ENCODE measurements at regions not wholly inside any gene's neighbourhood (a gene's known extent, or its start where the extent isn't known, plus 50 kb on each side); places are given as distances from the start of the nearest gene placed in this dataset.

DNA sequence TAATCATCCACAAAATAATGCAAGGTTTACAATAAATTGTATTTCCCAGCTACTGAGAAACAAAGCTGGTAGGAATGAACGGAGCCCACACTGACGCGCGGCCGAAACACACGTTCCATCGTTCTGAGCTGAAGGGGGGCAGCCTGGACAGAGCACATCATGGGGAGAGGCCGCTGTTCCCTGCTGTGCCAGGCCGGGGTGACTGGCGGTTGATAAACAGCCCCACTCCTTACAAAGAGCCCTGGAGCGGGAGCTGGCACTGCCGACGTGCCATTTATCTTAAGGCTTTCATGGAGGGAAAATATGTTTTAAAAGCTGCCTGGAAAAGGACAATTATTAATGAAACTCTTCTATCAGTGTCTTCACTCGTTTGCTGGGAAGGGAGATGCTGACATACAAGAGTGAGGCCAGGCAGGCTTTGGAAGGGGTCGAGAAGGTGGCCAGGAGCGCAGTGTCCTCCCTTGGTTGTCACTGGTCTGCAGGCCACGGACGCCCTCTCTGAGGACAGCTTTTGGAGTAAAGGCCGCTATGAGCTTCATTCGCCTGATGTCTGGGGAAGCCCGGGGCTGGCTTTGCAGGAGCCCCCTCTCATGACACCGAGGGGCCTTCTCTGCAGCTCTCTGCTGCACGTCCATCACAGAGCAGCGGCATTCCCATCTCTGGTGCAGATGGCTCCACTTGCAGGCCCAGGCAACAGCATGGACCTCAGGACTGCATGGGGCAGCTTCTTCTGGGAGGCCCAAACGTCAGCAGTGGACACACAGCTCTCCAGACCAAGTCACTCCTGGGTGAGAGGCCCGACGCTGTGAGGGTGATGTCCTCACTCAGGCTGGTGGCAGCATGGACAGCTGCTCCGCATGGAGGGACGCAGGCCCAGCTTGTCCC, 355.3 kb upstream of the SFSWAP start:
- ChIA-PET POLR2A (no interaction called here), CTCF (no interaction called here)
- TF ChIP-seq, protein P1, sequence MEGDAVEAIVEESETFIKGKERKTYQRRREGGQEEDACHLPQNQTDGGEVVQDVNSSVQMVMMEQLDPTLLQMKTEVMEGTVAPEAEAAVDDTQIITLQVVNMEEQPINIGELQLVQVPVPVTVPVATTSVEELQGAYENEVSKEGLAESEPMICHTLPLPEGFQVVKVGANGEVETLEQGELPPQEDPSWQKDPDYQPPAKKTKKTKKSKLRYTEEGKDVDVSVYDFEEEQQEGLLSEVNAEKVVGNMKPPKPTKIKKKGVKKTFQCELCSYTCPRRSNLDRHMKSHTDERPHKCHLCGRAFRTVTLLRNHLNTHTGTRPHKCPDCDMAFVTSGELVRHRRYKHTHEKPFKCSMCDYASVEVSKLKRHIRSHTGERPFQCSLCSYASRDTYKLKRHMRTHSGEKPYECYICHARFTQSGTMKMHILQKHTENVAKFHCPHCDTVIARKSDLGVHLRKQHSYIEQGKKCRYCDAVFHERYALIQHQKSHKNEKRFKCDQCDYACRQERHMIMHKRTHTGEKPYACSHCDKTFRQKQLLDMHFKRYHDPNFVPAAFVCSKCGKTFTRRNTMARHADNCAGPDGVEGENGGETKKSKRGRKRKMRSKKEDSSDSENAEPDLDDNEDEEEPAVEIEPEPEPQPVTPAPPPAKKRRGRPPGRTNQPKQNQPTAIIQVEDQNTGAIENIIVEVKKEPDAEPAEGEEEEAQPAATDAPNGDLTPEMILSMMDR (IDR thresholded peaks at IDR 0.05): no peak
- no peak overlapping the region for H3K4me3 ChIP-seq (ENCODE audit: low read length)
- H3K27ac Mint-ChIP-seq: no peak overlapping the region
- H3K27ac ChIP-seq (ENCODE audit: low read depth in 1 of 2, low read length in 2 of 2): no peak overlapping the region
- H3K27me3 ChIP-seq (ENCODE audit: control insufficient read depth in 1 of 2, insufficient read depth in 2 of 2, low read length in 2 of 2): peaks cover 0 to 5% of the 10 kb centered on the region in 2 experiments
- DNase-seq: no peak
- peaks cover 0 to 6% of the 10 kb centered on the region in 2 experiments for H3K9me3 ChIP-seq (ENCODE audit: control insufficient read depth in 1 of 2, insufficient read depth in 1 of 2, low read length in 2 of 2)
- no peaks in the 10 kb centered on the region for H3K4me1 Mint-ChIP-seq (ENCODE audit: low read depth)
- H3K4me1 ChIP-seq (ENCODE audit: insufficient read depth, low read length): no peaks in the 10 kb centered on the region
- no peaks in the 10 kb centered on the region for H3K9me3 Mint-ChIP-seq
- H3K4me3 Mint-ChIP-seq: no peak overlapping the region
- no peaks in the 10 kb centered on the region for H3K36me3 Mint-ChIP-seq (ENCODE audit: low read depth)
- no peaks in the 10 kb centered on the region for H3K36me3 ChIP-seq (ENCODE audit: insufficient read depth, low read length)
- H3K27me3 Mint-ChIP-seq: peaks cover 31% of the 10 kb centered on the region
- no peak for ATAC-seq (ENCODE audit: poor library complexity)
- intact Hi-C loops (cut with DNase I, micrococcal nuclease): no loop called here

DNA sequence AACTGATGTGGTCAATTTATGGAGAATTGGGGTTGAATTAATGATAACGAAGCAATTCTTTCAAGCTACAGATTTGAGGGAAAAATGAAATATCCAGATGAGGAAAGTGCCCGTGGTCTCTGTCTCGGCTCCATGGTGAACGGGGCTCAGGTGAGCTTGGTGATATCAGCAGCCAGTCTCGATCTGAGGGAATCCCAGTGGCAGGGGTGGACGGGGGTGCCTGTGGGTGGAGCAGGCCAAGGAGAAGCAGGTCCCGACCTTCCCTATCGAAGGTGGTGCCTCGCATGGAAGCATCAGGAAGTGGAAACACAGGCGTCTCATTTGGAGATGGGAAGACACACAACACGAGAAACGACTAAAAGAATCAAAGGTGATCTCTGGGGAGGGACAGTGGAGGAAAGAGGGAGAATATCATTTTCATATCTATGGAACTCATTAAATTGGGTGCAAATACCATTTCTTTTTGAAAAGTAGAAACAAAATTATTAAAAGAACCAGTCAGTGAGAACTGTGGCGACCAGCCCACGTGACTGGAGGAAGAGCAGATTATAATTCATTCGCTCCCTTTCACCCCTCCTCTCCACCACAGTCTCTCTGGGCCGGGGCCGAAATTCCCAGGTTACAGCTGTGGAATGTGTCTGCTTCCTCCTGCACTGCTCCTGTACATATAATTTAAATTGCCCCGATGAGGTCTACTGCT, 354.3 kb upstream of the SFSWAP start:
- Mint-ChIP-seq H3K27ac (no peak overlapping the region), H3K4me3 (no peak overlapping the region), H3K36me3 (ENCODE audit: low read depth) (no peaks in the 10 kb centered on the region), H3K27me3 (peaks cover 31% of the 10 kb centered on the region), H3K9me3 (no peaks in the 10 kb centered on the region), H3K4me1 (ENCODE audit: low read depth) (no peaks in the 10 kb centered on the region)
- intact Hi-C loops (cut with DNase I, micrococcal nuclease): no loop called here
- H3K27me3 ChIP-seq (ENCODE audit: control insufficient read depth in 1 of 2, insufficient read depth in 2 of 2, low read length in 2 of 2): peaks cover 0 to 5% of the 10 kb centered on the region in 2 experiments
- TF ChIP-seq, protein P1 (IDR thresholded peaks at IDR 0.05): no peak
- H3K4me1 ChIP-seq (ENCODE audit: insufficient read depth, low read length): no peaks in the 10 kb centered on the region
- ChIA-PET CTCF (no interaction called here), POLR2A (no interaction called here)
- no peak overlapping the region for H3K27ac ChIP-seq (ENCODE audit: low read depth in 1 of 2, low read length in 2 of 2)
- ATAC-seq (ENCODE audit: poor library complexity) (no peak), DNase-seq (no peak)
- H3K36me3 ChIP-seq (ENCODE audit: insufficient read depth, low read length): no peaks in the 10 kb centered on the region
- peaks cover 0 to 6% of the 10 kb centered on the region in 2 experiments for H3K9me3 ChIP-seq (ENCODE audit: control insufficient read depth in 1 of 2, insufficient read depth in 1 of 2, low read length in 2 of 2)
- H3K4me3 ChIP-seq (ENCODE audit: low read length): no peak overlapping the region

DNA sequence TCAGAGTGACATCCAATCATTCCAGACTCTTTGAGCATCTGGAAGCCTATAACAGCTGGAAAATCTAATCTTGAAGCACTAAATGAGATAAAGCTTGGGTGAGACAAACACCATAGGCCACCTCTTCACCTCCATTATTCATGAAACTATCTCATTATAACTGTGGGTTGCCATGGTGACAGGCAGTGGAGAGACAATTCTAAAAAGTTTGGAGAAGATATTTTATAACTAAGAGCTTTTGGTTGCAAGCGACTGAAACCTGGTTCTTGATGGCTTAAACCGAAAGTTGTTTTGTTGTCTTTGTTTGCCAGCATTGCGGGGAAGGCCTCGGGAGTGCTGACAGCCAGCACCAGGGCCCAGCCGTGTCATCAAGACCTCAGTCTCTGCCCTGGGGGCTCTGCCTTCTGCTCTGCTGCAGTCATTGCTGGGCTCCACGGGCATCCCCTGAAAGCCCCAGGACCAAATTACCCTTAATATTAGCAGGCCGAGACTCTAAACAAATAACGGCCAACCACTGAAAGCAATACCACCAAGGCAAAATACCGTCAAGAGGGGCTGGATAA, 353.6 kb upstream of the SFSWAP start:
- Histone ChIP-seq H3K36me3 (ENCODE audit: insufficient read depth, low read length) (no peaks in the 10 kb centered on the region), H3K27me3 (ENCODE audit: control insufficient read depth in 1 of 2, insufficient read depth in 2 of 2, low read length in 2 of 2) (peaks cover 0 to 5% of the 10 kb centered on the region in 2 experiments), H3K27ac (ENCODE audit: low read depth in 1 of 2, low read length in 2 of 2) (no peak overlapping the region), H3K9me3 (ENCODE audit: control insufficient read depth in 1 of 2, insufficient read depth in 1 of 2, low read length in 2 of 2) (peaks cover 0 to 6% of the 10 kb centered on the region in 2 experiments), H3K4me1 (ENCODE audit: insufficient read depth, low read length) (no peaks in the 10 kb centered on the region), H3K4me3 (ENCODE audit: low read length) (no peak overlapping the region)
- peaks cover 31% of the 10 kb centered on the region for H3K27me3 Mint-ChIP-seq
- intact Hi-C loops (cut with DNase I, micrococcal nuclease): no loop called here
- H3K4me3 Mint-ChIP-seq: no peak overlapping the region
- ChIA-PET POLR2A (no interaction called here), CTCF (no interaction called here)
- no peaks in the 10 kb centered on the region for H3K4me1 Mint-ChIP-seq (ENCODE audit: low read depth)
- no peaks in the 10 kb centered on the region for H3K36me3 Mint-ChIP-seq (ENCODE audit: low read depth)
- no peaks in the 10 kb centered on the region for H3K9me3 Mint-ChIP-seq
- TF ChIP-seq, protein P1 (IDR thresholded peaks at IDR 0.05): no peak
- no peak overlapping the region for H3K27ac Mint-ChIP-seq
- no peak for ATAC-seq (ENCODE audit: poor library complexity)
- no peak for DNase-seq
